Kidney epithelial cell (primary cell): ENCODE measurements at regions not wholly inside any gene's neighbourhood (a gene's known extent, or its start where the extent isn't known, plus 50 kb on each side); places are given as distances from the start of the nearest gene placed in this dataset.

Source experiments
- DNase-seq: peaks from one replicate; pipeline ENCODE4 v3.0.0-alpha.2; 2010; ENCODE audit warnings: low read depth
- H3K27me3 ChIP-seq: 2 replicates; pipeline ENCODE4 v1.6.0; 2011; ENCODE audit warnings: low read length; ENCODE audit not compliant: control insufficient read depth, insufficient read depth
- H3K36me3 ChIP-seq: 2 replicates; pipeline ENCODE4 v1.5.1; 2011; ENCODE audit warnings: low read length; ENCODE audit not compliant: control insufficient read depth, insufficient read depth
- H3K4me3 ChIP-seq: 2 replicates; pipeline ENCODE4 v1.5.1; 2011; ENCODE audit warnings: low read depth, mild to moderate bottlenecking, control low read depth, low read length
- TF ChIP-seq, protein P1 (sequence below): IDR thresholded peaks from 2 replicates; pipeline ENCODE4 v1.5.1; 2011; ENCODE audit warnings: mild to moderate bottlenecking, moderate library complexity, low read length, control low read depth, inconsistent platforms; ENCODE audit not compliant: insufficient read depth, poor library complexity, severe bottlenecking

GRCh38 chr5:82388181-82388580 is 110.0 kb upstream of the RPS23 start:
- Histone ChIP-seq H3K27me3 (no peaks in the 10 kb centered on the region), H3K4me3 (no peak overlapping the region), H3K36me3 (no peaks in the 10 kb centered on the region)
- TF ChIP-seq, protein P1, sequence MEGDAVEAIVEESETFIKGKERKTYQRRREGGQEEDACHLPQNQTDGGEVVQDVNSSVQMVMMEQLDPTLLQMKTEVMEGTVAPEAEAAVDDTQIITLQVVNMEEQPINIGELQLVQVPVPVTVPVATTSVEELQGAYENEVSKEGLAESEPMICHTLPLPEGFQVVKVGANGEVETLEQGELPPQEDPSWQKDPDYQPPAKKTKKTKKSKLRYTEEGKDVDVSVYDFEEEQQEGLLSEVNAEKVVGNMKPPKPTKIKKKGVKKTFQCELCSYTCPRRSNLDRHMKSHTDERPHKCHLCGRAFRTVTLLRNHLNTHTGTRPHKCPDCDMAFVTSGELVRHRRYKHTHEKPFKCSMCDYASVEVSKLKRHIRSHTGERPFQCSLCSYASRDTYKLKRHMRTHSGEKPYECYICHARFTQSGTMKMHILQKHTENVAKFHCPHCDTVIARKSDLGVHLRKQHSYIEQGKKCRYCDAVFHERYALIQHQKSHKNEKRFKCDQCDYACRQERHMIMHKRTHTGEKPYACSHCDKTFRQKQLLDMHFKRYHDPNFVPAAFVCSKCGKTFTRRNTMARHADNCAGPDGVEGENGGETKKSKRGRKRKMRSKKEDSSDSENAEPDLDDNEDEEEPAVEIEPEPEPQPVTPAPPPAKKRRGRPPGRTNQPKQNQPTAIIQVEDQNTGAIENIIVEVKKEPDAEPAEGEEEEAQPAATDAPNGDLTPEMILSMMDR: no peak
- no peak for DNase-seq

DNA sequence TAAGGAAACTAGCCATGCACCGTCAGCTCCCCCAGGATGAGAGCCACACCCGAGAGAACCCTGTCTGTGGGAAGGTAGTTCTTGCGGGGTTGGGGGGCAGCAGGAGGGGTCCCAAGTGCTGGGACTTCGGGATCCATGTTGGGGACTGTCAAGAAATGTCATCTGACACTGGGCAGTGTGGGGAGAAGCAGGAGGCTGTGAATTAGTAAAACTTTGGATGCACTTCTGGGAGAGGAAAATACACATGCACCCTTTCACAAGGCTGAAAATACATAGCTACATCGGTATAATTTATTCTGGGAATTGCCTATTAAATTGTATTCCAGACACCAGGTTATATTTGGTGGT is 109.6 kb upstream of the RPS23 start:
- TF ChIP-seq, protein P1: no peak
- DNase-seq: no peak
- H3K36me3 ChIP-seq: no peaks in the 10 kb centered on the region
- no peaks in the 10 kb centered on the region for H3K27me3 ChIP-seq
- H3K4me3 ChIP-seq: no peak overlapping the region

DNA sequence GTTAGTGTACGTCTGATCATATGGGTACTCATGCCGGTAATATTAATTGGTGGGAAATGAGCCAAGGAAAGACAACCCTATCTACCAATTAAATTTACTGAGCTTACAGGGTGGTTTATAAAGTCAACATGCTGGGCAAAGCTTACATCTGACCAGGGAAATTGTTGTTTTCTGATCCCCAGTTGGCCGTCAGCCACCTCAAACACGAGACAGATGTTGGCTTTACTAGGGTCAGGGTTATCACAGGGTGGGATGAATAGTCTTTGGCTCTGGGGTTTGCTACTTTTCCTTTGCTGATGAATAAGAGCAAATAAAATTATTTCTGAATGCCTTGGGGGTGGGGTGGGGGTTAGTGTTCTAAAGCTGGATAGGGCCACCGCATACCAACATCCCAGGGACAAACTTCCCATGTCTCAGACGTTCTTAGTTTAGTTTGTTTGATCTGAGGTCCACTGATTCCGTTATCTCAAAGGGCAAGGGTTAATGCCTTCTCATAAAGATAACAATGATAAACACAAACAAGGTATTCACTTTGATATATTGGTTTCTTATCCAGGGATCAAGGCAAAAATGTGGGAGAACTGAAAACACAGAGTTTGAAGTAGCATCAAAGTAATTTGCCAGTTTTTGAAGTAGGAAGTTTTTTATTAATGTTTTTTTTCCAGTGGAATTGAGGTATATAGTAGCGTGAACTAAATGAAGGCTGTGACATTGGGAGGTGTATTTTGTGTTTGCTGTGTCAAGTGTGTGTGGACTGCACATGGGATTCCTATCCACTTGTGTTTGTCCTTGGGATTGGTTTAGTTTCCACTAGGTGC is 109.1 kb upstream of the RPS23 start:
- no peak for DNase-seq
- Histone ChIP-seq H3K4me3 (no peak overlapping the region), H3K27me3 (no peaks in the 10 kb centered on the region), H3K36me3 (no peaks in the 10 kb centered on the region)
- TF ChIP-seq, protein P1: no peak

DNA sequence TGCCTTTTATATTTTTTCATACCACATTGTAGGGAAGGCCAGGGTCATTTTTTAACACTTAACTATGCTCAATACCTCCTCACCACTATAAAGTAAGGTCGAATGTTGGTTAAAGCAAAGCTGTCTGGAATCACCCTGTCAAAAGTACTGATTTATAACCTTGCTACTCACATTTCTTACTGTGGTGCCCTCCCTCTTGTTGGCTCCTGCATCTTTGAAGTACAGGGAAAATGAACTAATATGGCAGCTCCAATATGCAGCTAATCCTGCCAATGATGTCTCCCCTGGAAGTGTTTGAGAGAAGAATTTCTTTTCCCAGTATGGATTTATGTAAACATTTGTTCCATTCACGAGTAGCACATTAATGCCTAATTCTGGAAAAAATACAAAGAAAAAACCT is 108.4 kb upstream of the RPS23 start:
- no peak for DNase-seq
- H3K27me3 ChIP-seq: no peaks in the 10 kb centered on the region
- H3K36me3 ChIP-seq: no peaks in the 10 kb centered on the region
- TF ChIP-seq, protein P1: no peak
- H3K4me3 ChIP-seq: no peak overlapping the region

- no peak for DNase-seq
- TF ChIP-seq, protein P1: no peak
- no peaks in the 10 kb centered on the region for H3K36me3 ChIP-seq
Observed at GRCh38 chr5:82384034-82384750, 106.0 kb upstream of the RPS23 start.

More at GRCh38 chr5:82384034-82384750, 106.0 kb upstream of the RPS23 start:
- Histone ChIP-seq H3K4me3 (no peak overlapping the region), H3K27me3 (no peaks in the 10 kb centered on the region)
